HL-60 (cell line): ENCODE measurements at regions not wholly inside any gene's neighbourhood (a gene's known extent, or its start where the extent isn't known, plus 50 kb on each side); places are given as distances from the start of the nearest gene placed in this dataset.

Experiments used
- DNase-seq, 2 experiments: peaks; one replicate each; pipeline ENCODE4 v3.0.0-alpha.2; 2010 to 2020; ENCODE audit warnings: low read depth in 1 of 2, low spot score in 1 of 2
- H3K27ac ChIP-seq: fragments of 250-450 bp; sonication (Bioruptor Pico); replicated peaks from 2 replicates; pipeline ENCODE4 v1.5.1; 2020; ENCODE audit warnings: mild to moderate bottlenecking, moderate library complexity
- H3K27me3 ChIP-seq: fragments of 250-450 bp; sonication (Bioruptor Pico); 2 replicates; pipeline ENCODE4 v1.5.1; 2021; ENCODE audit warnings: mild to moderate bottlenecking, moderate library complexity; ENCODE audit not compliant: insufficient read depth, poor library complexity, severe bottlenecking
- H3K4me3 ChIP-seq: replicated peaks from 2 replicates; pipeline ENCODE4 v1.5.1; 2011; ENCODE audit warnings: mild to moderate bottlenecking, control low read depth, low read length; ENCODE audit not compliant: insufficient read depth
- GABPA ChIP-seq: IDR thresholded peaks from 2 replicates; pipeline ENCODE4 v1.6.1; 2012; ENCODE audit warnings: low read depth
- POLR2AphosphoS5 ChIP-seq: IDR thresholded peaks from 2 replicates; pipeline ENCODE4 v1.6.1; 2012; ENCODE audit warnings: low read depth
- SPI1 ChIP-seq: IDR thresholded peaks from 2 replicates; pipeline ENCODE4 v1.6.1; 2012; ENCODE audit warnings: low read depth, mild to moderate bottlenecking, borderline replicate concordance
- TF ChIP-seq, protein P1 (sequence below): IDR thresholded peaks from one replicate; pipeline ENCODE4 v1.5.1; 2011; ENCODE audit warnings: low read length, control low read depth, inconsistent platforms; ENCODE audit not compliant: insufficient read depth
- TF ChIP-seq, protein P2 (sequence below): IDR thresholded peaks from 2 replicates; pipeline ENCODE4 v1.6.1; 2012; ENCODE audit warnings: low read depth; ENCODE audit not compliant: insufficient replicate concordance

DNA sequence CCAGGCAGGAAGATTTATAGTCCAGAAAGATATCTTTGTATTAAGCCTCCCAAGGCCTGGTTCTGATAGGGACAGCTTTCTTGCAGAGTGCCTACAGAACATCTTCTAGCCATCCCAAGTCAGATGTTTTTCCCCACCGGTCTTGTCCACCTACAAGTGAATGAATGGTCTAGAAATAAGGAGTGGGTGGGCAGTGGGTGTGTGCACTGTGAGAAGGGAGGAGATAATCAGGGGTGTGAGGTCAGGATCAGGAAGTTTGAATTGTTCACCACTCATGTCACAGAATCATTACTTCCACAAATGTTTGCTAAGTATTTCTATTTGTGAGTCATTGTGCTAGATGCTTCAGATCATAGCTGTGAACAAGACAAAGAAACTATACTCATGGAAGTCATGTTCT lies 332.6 kb downstream of the NKX6-1 start:
- peaks cover 3% of the 10 kb centered on the region for H3K27me3 ChIP-seq
- no peak overlapping the region for H3K4me3 ChIP-seq
- DNase-seq = no peak
- TF ChIP-seq, protein P1, sequence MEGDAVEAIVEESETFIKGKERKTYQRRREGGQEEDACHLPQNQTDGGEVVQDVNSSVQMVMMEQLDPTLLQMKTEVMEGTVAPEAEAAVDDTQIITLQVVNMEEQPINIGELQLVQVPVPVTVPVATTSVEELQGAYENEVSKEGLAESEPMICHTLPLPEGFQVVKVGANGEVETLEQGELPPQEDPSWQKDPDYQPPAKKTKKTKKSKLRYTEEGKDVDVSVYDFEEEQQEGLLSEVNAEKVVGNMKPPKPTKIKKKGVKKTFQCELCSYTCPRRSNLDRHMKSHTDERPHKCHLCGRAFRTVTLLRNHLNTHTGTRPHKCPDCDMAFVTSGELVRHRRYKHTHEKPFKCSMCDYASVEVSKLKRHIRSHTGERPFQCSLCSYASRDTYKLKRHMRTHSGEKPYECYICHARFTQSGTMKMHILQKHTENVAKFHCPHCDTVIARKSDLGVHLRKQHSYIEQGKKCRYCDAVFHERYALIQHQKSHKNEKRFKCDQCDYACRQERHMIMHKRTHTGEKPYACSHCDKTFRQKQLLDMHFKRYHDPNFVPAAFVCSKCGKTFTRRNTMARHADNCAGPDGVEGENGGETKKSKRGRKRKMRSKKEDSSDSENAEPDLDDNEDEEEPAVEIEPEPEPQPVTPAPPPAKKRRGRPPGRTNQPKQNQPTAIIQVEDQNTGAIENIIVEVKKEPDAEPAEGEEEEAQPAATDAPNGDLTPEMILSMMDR = no peak
- TF ChIP-seq, protein P2, sequence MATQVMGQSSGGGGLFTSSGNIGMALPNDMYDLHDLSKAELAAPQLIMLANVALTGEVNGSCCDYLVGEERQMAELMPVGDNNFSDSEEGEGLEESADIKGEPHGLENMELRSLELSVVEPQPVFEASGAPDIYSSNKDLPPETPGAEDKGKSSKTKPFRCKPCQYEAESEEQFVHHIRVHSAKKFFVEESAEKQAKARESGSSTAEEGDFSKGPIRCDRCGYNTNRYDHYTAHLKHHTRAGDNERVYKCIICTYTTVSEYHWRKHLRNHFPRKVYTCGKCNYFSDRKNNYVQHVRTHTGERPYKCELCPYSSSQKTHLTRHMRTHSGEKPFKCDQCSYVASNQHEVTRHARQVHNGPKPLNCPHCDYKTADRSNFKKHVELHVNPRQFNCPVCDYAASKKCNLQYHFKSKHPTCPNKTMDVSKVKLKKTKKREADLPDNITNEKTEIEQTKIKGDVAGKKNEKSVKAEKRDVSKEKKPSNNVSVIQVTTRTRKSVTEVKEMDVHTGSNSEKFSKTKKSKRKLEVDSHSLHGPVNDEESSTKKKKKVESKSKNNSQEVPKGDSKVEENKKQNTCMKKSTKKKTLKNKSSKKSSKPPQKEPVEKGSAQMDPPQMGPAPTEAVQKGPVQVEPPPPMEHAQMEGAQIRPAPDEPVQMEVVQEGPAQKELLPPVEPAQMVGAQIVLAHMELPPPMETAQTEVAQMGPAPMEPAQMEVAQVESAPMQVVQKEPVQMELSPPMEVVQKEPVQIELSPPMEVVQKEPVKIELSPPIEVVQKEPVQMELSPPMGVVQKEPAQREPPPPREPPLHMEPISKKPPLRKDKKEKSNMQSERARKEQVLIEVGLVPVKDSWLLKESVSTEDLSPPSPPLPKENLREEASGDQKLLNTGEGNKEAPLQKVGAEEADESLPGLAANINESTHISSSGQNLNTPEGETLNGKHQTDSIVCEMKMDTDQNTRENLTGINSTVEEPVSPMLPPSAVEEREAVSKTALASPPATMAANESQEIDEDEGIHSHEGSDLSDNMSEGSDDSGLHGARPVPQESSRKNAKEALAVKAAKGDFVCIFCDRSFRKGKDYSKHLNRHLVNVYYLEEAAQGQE = no peak
- TF ChIP-seq SPI1 (no peak), GABPA (no peak), POLR2AphosphoS5 (no peak)
- no peak overlapping the region for H3K27ac ChIP-seq

DNA sequence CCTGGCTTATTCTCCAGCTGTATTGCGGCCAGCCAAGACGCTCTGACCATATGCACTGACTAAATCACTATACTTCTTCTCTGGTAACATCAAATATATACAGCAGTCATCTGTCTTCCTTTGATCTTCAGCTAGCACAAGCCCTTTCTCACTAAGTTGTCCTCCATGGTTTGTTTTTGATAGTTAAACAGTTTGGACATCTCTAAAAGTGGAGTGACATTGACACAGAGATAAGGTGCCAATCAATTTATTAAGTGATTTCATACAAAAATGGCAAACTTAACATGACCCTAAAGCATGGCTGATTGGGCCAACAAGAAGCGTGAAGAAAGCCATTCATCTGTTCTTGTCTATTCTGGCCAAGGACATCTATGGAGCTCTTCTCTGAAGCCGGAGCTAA lies 334.9 kb downstream of the NKX6-1 start:
- TF ChIP-seq SPI1 (no peak), GABPA (no peak)
- TF ChIP-seq, protein P1 = no peak
- H3K27me3 ChIP-seq = peaks cover 6% of the 10 kb centered on the region
- H3K4me3 ChIP-seq = no peak overlapping the region
- no peak overlapping the region for H3K27ac ChIP-seq
- DNase-seq = no peak

DNA sequence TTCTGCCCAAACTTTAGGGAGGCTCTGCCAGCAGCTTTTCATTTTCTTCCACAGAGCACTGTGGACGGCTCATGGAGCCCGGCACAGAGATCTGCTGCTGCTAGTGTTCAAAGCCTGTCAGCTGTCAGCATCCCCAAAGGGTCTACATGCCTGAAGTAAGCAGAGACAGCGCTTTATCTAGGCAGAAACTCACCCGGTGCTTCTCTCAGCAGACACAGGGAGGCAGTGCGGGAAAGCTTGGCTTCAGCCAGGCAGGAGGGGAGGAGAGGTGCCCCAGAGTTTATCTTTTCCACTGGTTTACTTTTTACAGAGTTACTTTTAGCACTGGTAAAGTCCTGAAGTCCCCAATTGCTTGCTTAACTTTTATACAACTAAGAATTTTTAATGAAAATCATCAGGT lies 339.3 kb downstream of the NKX6-1 start:
- Histone ChIP-seq H3K4me3 (no peak overlapping the region), H3K27ac (no peak overlapping the region), H3K27me3 (peaks cover 6% of the 10 kb centered on the region)
- no peak for DNase-seq
- TF ChIP-seq, protein P1 = no peak
- TF ChIP-seq, protein P2 = no peak
- TF ChIP-seq POLR2AphosphoS5 (no peak), SPI1 (no peak), GABPA (no peak)

DNA sequence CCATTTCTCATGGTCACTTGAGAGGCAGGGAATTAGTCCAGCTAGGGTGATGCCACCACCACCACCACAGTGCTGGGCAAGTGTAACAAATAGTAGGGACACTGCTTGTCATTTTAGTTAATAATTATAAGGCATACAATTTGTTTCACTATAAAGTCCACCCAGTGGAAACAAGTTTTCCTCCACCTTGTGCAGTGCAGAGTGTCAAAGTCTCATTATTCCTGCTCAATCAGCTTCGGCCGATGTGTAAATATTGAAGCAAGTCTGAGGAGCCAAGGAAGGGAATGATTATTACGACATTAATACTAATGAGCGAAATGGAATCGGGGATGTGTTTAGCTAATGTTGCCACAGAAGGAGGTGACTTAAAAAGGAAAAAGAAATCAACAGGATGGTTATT lies 340.4 kb downstream of the NKX6-1 start:
- TF ChIP-seq GABPA (no peak), POLR2AphosphoS5 (no peak), SPI1 (no peak)
- TF ChIP-seq, protein P2 = no peak
- TF ChIP-seq, protein P1 = no peak
- no peak for DNase-seq
- Histone ChIP-seq H3K27me3 (peaks cover 6% of the 10 kb centered on the region), H3K4me3 (no peak overlapping the region), H3K27ac (no peak overlapping the region)
